Subcutaneous abdominal adipose tissue (tissue), 5 donors: ENCODE measurements at regions not wholly inside any gene's neighbourhood (a gene's known extent, or its start where the extent isn't known, plus 50 kb on each side); places are given as distances from the start of the nearest gene placed in this dataset.

Experiments used
- H3K27ac ChIP-seq: one replicate; pipeline ENCODE4 v1.7.0; 2013; ENCODE audit warnings: low read depth, mild to moderate bottlenecking, inconsistent platforms, low read length, moderate library complexity
- H3K27me3 ChIP-seq, 5 donors: one replicate each; pipeline ENCODE4 v1.7.0; 2013; ENCODE audit warnings: low read length in 5 of 5, inconsistent platforms in 1 of 5; ENCODE audit not compliant: control insufficient read depth in 5 of 5, insufficient read depth in 4 of 5
- H3K36me3 ChIP-seq, 5 donors: one replicate each; pipeline ENCODE4 v1.7.0; 2013; ENCODE audit warnings: low read length in 5 of 5; ENCODE audit not compliant: control insufficient read depth in 5 of 5, insufficient read depth in 5 of 5
- H3K4me1 ChIP-seq, 5 donors: one replicate each; pipeline ENCODE4 v1.7.0; 2013; ENCODE audit warnings: low read length in 5 of 5, mild to moderate bottlenecking in 3 of 5, moderate library complexity in 1 of 5; ENCODE audit not compliant: control insufficient read depth in 5 of 5, insufficient read depth in 5 of 5
- H3K4me3 ChIP-seq, 5 donors: one replicate each; pipeline ENCODE4 v1.7.0; 2013; ENCODE audit warnings: low read length in 5 of 5, low read depth in 1 of 5
- H3K9ac ChIP-seq, 5 donors: one replicate each; pipeline ENCODE4 v1.7.0; 2013; ENCODE audit warnings: low read length in 5 of 5, mild to moderate bottlenecking in 4 of 5, moderate library complexity in 3 of 5
- H3K9me3 ChIP-seq, 5 donors: one replicate each; pipeline ENCODE4 v1.7.0; 2013; ENCODE audit warnings: low read length in 5 of 5; ENCODE audit not compliant: control insufficient read depth in 5 of 5
- donor health status: healthy.
- donor health status: healthy.
- donor health status: healthy.
- donor health status: healthy.
- donor health status: healthy.

GRCh38 chr13:67643516-67644055 lies 413.4 kb upstream of the PCDH9 start:
- Histone ChIP-seq H3K4me1 (no peaks in the 10 kb centered on the region), H3K9me3 (no peaks in the 10 kb centered on the region), H3K27me3 (peaks cover 0 to 3% (median 0%) of the 10 kb centered on the region in 5 donors), H3K9ac (no peak overlapping the region), H3K4me3 (no peak overlapping the region), H3K36me3 (no peaks in the 10 kb centered on the region), H3K27ac (no peak overlapping the region)

DNA sequence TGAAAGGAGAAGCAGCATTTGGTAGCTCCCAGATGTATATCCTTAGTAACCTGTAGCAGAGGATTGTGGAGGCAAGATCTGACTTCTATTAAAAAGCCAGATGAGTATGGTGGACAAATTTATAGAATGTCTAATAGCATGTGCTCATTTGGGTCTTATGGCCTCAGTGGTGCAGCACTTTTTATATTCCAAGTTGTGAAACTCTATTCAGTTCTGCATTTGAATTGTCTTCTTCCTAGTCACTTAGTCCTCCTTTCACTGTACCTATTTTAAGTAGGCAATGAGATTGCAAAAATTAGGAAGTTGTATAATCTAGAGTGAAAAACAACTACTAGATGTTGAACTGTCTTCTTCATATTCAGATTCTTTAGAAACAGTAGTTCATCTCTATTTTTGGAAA lies 412.5 kb upstream of the PCDH9 start:
- Histone ChIP-seq H3K9ac (no peak overlapping the region), H3K27me3 (peaks cover 0 to 3% (median 0%) of the 10 kb centered on the region in 5 donors), H3K9me3 (no peaks in the 10 kb centered on the region), H3K36me3 (no peaks in the 10 kb centered on the region), H3K4me3 (no peak overlapping the region), H3K4me1 (no peaks in the 10 kb centered on the region), H3K27ac (no peak overlapping the region)

GRCh38 chr13:67635754-67636153 lies 405.6 kb upstream of the PCDH9 start:
- Histone ChIP-seq H3K27me3 (no peaks in the 10 kb centered on the region), H3K9ac (no peak overlapping the region), H3K9me3 (no peaks in the 10 kb centered on the region), H3K4me3 (no peak overlapping the region), H3K4me1 (no peaks in the 10 kb centered on the region), H3K27ac (no peak overlapping the region), H3K36me3 (no peaks in the 10 kb centered on the region)

GRCh38 chr13:67632590-67632989 lies 402.5 kb upstream of the PCDH9 start:
- Histone ChIP-seq H3K9ac (no peak overlapping the region), H3K9me3 (no peaks in the 10 kb centered on the region), H3K27ac (no peak overlapping the region), H3K4me3 (no peak overlapping the region), H3K27me3 (no peaks in the 10 kb centered on the region), H3K36me3 (no peaks in the 10 kb centered on the region), H3K4me1 (no peaks in the 10 kb centered on the region)

- Histone ChIP-seq H3K4me3 (no peak overlapping the region), H3K27me3 (no peaks in the 10 kb centered on the region), H3K36me3 (no peaks in the 10 kb centered on the region), H3K27ac (no peak overlapping the region), H3K4me1 (no peaks in the 10 kb centered on the region), H3K9me3 (no peaks in the 10 kb centered on the region), H3K9ac (no peak overlapping the region)
Measured at GRCh38 chr13:67630640-67631039, 400.5 kb upstream of the PCDH9 start.

DNA sequence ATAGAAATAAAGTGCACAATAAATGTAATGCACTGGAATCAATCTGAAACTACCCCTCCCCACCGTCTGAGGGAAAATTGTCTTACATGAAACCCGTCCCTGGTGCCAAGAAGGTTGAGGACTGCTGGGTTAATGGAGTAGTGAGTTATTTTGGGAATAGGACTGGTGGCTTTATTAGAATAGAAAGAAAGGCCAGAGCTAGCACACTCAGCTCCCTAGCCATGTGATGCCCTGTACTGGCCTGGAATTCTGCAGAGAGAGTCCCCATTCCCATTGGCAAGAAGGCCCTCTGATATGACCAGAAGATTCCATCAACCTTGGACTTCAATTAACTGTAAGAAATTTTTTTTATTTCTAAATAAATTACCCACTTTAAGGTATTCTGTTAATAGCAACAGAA lies 393.5 kb upstream of the PCDH9 start:
- Histone ChIP-seq H3K27ac (no peak overlapping the region), H3K4me1 (no peaks in the 10 kb centered on the region), H3K27me3 (no peaks in the 10 kb centered on the region), H3K4me3 (no peak overlapping the region), H3K9me3 (no peaks in the 10 kb centered on the region), H3K36me3 (no peaks in the 10 kb centered on the region), H3K9ac (no peak overlapping the region)

- Histone ChIP-seq H3K27me3 (no peaks in the 10 kb centered on the region), H3K27ac (no peak overlapping the region), H3K9ac (no peak overlapping the region), H3K36me3 (no peaks in the 10 kb centered on the region), H3K4me1 (no peaks in the 10 kb centered on the region), H3K9me3 (no peaks in the 10 kb centered on the region), H3K4me3 (no peak overlapping the region)
Measured at GRCh38 chr13:67620665-67621064, 390.5 kb upstream of the PCDH9 start.

DNA sequence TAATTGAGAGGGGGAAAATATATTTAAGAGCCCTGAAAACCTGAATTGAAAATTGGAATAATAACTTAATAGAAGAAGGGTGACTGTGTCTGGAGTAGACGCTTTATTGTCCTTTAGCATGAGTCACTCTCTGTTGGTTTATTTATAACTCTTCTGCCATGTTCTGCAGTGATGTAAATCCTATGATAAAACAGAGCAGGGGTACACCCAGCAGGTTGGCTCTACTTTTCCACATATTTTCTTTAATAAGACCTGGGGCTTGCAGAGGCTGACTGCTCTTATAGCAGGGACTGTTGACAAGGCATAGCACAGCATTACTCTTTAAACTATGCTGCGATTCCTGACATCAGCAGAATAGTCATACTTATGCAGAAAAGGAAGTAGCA lies 389.9 kb upstream of the PCDH9 start:
- Histone ChIP-seq H3K27ac (no peak overlapping the region), H3K4me3 (no peak overlapping the region), H3K4me1 (no peaks in the 10 kb centered on the region), H3K9ac (no peak overlapping the region), H3K36me3 (no peaks in the 10 kb centered on the region), H3K27me3 (no peaks in the 10 kb centered on the region), H3K9me3 (no peaks in the 10 kb centered on the region)

- H3K4me1 ChIP-seq, result no peaks in the 10 kb centered on the region
- no peaks in the 10 kb centered on the region for H3K36me3 ChIP-seq
- H3K9ac ChIP-seq, result no peak overlapping the region
- no peak overlapping the region for H3K4me3 ChIP-seq
- no peak overlapping the region for H3K27ac ChIP-seq
- no peaks in the 10 kb centered on the region for H3K27me3 ChIP-seq
- no peaks in the 10 kb centered on the region for H3K9me3 ChIP-seq
Measured at GRCh38 chr13:67619351-67619994, 389.3 kb upstream of the PCDH9 start.

- H3K4me1 ChIP-seq, result no peaks in the 10 kb centered on the region
- H3K27me3 ChIP-seq, result no peaks in the 10 kb centered on the region
- no peak overlapping the region for H3K27ac ChIP-seq
- no peaks in the 10 kb centered on the region for H3K36me3 ChIP-seq
- no peak overlapping the region for H3K4me3 ChIP-seq
- no peak overlapping the region for H3K9ac ChIP-seq
- H3K9me3 ChIP-seq, result no peaks in the 10 kb centered on the region
Measured at GRCh38 chr13:67614579-67614978, 384.4 kb upstream of the PCDH9 start.
